Brain pericyte (primary cell): ENCODE measurements at regions not wholly inside any gene's neighbourhood (a gene's known extent, or its start where the extent isn't known, plus 50 kb on each side); places are given as distances from the start of the nearest gene placed in this dataset.
A peak's percentile ranks its signal among the peaks of the same experiment; 100 is the strongest.
"Not testable (repeated sequence)": the region's sequence is repeated elsewhere in the genome, so short reads cannot be mapped to it uniquely, and the experiment has no call there.

Source experiments
- DNase-seq: peaks from one replicate; pipeline ENCODE4 v3.0.0-alpha.2; 2012; ENCODE audit warnings: low read depth, low spot score

- DNase-seq = peak; percentile 36
Measured at GRCh38 chr11:13135385-13136271, 126.5 kb downstream of the RASSF10 start.

GRCh38 chr11:13136272-13136596, 127.1 kb downstream of the RASSF10 start:
- DNase-seq = no peak

- DNase-seq = no peak
Measured at GRCh38 chr11:13137844-13138301, 128.8 kb downstream of the RASSF10 start.

GRCh38 chr11:13139085-13139484, 130.0 kb downstream of the RASSF10 start:
- DNase-seq = not testable (repeated sequence)

- no peak for DNase-seq
Measured at GRCh38 chr11:13140028-13140870, 131.1 kb downstream of the RASSF10 start.

- no peak for DNase-seq
Measured at GRCh38 chr11:13140873-13141655, 131.9 kb downstream of the RASSF10 start.

GRCh38 chr11:13141731-13142709, 132.9 kb downstream of the RASSF10 start:
- no peak for DNase-seq

GRCh38 chr11:13143486-13144297, 133.9 kb upstream of the BMAL1 start:
- DNase-seq = no peak

- no peak for DNase-seq
Measured at GRCh38 chr11:13145461-13145860, 132.1 kb upstream of the BMAL1 start.

GRCh38 chr11:13149991-13150390, 127.6 kb upstream of the BMAL1 start:
- DNase-seq = no peak

- no peak for DNase-seq
Measured at GRCh38 chr11:13150487-13150886, 127.1 kb upstream of the BMAL1 start.

- DNase-seq = no peak
Measured at GRCh38 chr11:13152264-13152663, 125.3 kb upstream of the BMAL1 start.

- no peak for DNase-seq
Measured at GRCh38 chr11:13152736-13153541, 124.7 kb upstream of the BMAL1 start.

GRCh38 chr11:13154374-13154773, 123.2 kb upstream of the BMAL1 start:
- not testable (repeated sequence) for DNase-seq

GRCh38 chr11:13160346-13160745, 117.2 kb upstream of the BMAL1 start:
- no peak for DNase-seq

GRCh38 chr11:13160806-13161205, 116.8 kb upstream of the BMAL1 start:
- DNase-seq = no peak

GRCh38 chr11:13163158-13163557, 114.4 kb upstream of the BMAL1 start:
- DNase-seq = no peak

GRCh38 chr11:13166036-13166435, 111.6 kb upstream of the BMAL1 start:
- no peak for DNase-seq

- DNase-seq = no peak
Measured at GRCh38 chr11:13168271-13168670, 109.3 kb upstream of the BMAL1 start.
